Kidney glomerular epithelial cell (primary cell): ENCODE measurements at regions not wholly inside any gene's neighbourhood (a gene's known extent, or its start where the extent isn't known, plus 50 kb on each side); places are given as distances from the start of the nearest gene placed in this dataset.

Experiments
- DNase-seq: peaks from one replicate; lab custom pipeline; 2025; lab: John Stamatoyannopoulos, UW

GRCh38 chr15:98387866-98388265 is 260.5 kb upstream of the IGF1R start:
- DNase-seq, result no peak

GRCh38 chr15:98390946-98391530 is 257.3 kb upstream of the IGF1R start:
- no peak for DNase-seq

GRCh38 chr15:98391568-98391967 is 256.8 kb upstream of the IGF1R start:
- no peak for DNase-seq

GRCh38 chr15:98393471-98393870 is 254.9 kb upstream of the IGF1R start:
- DNase-seq, result no peak

GRCh38 chr15:98394546-98394945 is 253.8 kb upstream of the IGF1R start:
- DNase-seq, result no peak

DNA sequence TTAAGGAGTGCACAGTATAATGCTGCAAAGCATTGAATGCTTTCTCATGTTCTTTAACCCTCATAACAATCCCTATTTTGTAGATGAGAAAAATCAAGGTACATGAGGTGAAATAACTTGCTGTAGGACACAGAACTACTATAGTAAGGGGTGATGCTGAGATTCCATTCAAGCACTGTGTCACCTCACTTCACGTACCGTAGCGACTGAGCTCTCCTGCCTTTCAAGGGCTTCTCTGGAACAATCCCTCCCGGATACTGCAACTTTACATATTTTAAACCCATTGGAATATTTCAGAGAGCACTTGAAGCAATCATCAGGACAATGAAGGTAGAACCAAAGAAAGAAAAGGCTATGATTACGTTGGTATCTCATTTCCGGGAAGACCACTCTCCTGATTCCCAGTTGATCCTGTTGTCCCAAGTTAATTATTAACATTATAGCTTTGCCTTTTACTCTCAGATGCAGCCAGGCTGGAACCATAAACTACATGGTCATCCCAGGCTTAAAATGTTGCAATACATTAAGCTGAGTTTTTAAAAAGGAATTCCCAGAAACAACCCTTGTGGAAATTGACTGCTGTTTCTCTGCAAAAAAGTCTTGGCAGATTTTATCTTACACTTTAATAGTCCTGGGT is 252.2 kb upstream of the IGF1R start:
- no peak for DNase-seq

- DNase-seq, result no peak
These were observed 250.9 kb upstream of the IGF1R start for GRCh38 chr15:98397419-98397818.

DNA sequence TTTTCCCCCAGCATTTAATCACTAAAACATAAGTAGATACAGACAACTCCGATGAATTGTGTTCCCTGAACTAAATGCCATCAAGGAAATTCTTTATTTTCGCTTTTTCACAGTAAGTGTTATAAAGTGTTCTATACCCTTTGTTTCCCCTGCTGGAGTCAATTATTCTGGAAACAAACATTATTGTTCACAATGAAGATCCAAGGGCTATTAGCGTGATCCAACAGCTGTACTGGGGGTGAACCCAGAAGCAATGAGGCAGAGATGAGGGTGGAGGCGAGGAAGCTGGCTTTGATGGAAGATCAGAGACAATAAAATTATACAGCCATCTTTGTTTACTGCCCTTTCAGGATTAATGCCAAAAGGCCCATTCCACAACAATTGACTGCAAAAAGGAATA is 250.3 kb upstream of the IGF1R start:
- DNase-seq, result no peak

DNA sequence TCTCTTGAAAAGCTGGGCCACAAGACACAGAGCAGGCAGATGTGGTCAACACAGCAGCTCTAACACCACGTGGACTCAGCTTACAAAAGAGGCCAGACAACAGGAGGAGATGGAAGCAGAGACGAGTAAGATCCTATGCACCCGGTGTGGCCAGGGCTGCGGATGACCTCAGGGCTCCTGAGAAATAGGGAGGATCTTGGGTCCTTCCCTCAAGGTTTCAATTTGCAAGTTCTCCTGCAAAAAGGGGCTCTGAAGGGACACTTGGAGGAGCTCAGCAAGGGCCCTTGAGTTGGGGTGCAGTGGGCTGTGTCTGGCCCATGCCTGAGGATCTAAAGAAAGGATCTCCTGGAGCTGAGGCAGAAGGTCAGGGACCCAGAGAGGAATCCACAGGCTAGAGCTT is 249.5 kb upstream of the IGF1R start:
- DNase-seq, result no peak

DNA sequence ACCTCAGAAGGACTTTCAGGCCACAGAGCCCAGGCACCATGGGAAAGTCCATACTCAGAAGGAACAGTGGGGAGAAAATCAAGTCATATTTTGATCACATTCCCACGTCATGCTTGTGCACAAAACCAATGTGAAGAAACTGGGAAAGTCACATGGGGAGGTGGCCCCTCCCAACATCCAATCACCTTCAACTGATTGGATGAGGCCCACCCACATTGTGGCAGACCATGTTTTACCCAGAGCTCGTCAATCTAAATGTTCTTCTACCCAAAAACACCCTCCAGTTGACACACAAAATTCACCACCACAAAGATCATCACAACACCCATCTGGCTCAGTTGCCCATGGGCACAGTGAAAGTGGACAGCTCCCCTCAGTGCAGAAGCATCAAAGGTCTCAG is 248.2 kb upstream of the IGF1R start:
- DNase-seq, result no peak

DNA sequence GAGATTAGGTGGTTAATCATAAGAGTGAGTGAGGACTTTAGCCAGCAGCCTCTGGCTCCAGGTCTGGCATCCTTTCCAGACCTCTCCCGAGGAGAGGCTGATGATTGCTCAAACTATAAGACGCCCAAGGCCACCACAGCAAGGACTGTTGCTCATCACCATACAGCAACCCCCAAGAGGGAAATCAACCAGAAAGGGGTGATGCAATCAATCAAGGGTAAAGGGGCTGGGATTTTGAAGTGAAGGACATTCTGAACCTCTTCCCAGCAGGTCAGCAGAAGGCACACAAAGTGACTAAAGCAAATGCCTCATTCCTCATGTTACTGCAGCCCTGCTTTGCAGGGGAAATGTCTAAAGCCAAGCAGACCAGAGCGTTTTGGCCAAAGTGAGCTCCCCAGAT is 247.3 kb upstream of the IGF1R start:
- DNase-seq, result no peak

DNA sequence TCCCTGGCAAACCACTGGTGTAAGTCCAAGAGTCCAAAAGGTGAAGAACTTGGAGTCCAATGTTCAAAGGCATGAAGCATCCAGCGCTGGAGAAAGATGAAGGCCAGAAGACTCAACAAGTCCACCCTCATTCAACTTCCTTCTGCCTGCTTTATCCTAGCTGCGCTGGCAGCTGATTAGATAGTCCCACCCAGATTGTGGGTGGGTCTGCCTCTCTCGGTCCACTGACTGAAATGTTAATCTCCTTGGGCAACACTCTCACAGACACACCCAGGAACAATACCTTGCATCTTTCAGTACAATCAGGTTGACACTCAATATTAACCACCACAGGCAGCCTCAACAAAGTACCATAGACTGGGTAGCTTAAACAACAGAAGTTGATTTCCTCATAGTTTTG is 245.9 kb upstream of the IGF1R start:
- DNase-seq, result no peak

GRCh38 chr15:98403169-98403568 is 245.2 kb upstream of the IGF1R start:
- DNase-seq, result no peak

DNA sequence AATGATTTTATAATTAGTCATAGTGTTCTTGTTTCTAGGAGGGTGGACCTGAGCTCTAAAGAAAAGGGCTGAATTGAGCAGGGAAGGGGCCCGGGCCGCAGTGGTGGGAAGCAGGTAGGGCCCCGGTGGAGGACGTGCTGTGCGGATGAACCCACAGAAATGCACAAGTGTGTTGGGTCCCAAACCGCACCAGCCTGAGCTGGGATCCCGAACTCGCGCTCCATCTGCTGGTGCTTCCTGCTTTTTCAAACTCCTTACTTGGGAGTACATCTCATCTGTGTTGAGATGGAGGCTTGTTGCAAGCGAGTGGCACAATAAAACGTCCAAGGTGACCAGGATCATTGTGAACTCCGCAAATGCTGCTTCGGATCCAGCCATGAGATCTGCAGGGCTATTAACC is 244.8 kb upstream of the IGF1R start:
- DNase-seq, result no peak

DNA sequence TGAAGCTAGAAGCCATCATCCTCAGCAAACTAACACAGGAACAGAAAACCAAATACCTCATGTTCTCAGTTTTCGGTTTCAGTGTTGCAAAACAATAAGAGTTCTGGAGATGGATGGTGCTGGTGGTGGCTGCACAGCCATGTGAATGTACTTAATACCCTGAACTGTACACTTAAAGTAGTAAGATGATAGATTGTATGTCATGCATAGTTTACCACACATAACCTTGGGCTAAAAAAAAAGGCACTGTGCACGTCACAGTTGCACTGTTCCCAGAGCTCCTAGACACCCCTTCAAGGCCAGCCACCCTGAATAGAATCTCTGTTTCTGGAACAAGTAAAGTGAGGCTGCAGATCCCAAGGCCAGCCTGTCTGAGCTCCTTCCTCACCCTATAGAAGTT is 243.3 kb upstream of the IGF1R start:
- DNase-seq, result no peak

DNA sequence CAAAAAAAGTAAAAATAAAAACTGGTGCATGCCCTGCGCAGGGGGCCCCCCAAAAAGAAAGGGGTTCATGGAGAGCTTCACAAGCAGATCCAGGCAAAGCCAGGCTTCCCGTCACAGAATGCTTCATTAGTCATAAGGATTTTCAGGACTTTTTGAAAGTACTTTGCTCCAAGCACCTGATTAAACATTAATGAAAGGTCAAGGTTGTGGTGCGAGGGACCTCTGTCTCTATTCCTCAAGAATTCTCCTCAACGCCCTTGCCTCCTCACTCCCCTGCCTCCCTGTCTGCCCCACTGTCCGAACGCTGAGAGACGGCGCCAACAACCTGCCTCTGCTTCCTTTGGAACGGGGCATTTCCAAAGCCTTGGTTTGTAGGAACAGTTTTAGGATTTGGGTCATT is 240.1 kb upstream of the IGF1R start:
- DNase-seq, result peak; percentile 57

GRCh38 chr15:98410328-98410727 is 238.0 kb upstream of the IGF1R start:
- no peak for DNase-seq

GRCh38 chr15:98412852-98413251 is 235.5 kb upstream of the IGF1R start:
- peak; percentile 23 for DNase-seq

GRCh38 chr15:98413933-98414546 is 234.3 kb upstream of the IGF1R start:
- no peak for DNase-seq

DNA sequence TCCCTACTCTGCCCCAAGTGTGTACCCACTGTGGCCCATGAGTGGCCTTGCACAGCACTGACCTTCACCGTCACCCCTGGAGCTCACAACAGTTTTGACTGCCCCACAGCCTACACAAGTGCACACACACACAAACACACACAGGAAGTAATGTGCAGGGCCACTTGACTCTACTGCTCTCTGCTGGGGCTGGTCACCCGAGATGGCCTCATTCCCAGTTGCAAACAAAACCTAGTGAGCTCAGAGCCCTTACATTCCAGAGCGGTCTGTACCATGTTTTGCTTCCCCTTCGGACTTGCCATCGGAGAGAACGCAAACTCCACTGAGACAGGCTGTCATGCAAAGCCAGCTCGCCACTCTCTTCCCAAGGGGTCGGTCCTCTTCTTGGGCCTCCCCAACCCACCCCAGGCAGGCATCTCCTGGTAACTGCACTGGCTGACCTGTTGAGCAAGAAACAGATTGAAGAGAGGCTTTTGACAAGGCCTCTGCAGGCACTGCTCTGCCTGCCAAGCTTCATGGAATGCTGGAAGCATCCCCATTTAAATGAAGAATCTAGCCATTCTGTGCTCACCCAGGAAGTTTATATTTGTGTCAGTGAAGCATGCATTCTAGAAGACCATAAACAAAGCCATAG is 232.0 kb upstream of the IGF1R start:
- peak; percentile 5 for DNase-seq

GRCh38 chr15:98417346-98417745 is 231.0 kb upstream of the IGF1R start:
- DNase-seq, result no peak

DNA sequence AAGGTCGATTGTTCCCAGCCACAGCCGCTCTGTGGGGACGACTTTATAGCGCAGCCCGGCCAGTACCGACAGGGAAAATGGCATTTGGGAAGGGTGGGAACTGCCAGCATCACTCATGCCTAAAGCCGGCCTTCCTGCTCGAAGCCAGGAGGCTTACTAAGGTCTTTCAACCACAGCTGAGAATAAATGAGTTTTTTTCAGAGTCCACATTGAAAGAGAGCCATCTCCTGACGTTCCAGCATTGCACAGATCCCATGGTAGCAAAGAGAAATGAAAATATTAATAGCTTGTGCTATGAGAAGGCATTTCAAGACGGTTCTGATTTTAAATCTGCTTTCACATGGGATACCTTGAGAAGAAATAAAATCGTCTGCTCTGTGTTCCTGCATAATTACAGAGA is 230.2 kb upstream of the IGF1R start:
- DNase-seq, result no peak

DNA sequence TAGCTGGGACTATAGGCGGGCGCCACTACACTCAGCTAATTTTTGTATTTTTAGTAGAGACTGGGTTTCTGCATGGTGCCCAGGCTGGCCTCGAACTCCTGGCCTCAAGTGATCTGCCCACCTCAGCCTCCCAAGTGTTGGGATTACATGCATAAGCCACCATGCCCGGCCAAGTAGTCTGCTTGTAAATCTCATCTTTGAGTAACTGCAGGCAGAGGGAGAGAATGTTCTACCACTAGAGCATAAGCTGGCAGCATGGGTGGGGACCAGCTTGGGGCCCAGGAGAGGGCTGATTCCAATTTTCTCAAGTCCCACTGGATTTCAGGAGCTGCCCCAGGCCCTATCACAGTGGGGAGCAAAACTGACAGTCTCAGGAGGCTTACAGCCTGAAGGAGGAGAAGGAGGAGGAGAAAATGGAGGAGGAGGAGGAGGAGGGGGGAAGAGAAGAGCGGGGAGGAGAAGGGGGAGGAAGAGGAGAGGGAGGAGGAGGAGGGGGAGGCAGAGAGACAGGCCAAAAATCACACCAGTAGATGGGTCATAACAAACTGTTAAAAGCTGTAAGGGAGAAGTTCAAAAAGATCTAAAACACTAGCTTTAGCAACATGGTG is 229.1 kb upstream of the IGF1R start:
- DNase-seq, result no peak
